MCF 10A (cell line): ENCODE measurements at regions not wholly inside any gene's neighbourhood (a gene's known extent, or its start where the extent isn't known, plus 50 kb on each side); places are given as distances from the start of the nearest gene placed in this dataset.

Experiments
- BruUV-seq: library from RNA; stranded (reverse); fragments of 400-500 nt; replicated peaks from 2 replicates; lab custom pipeline; 2021; lab: Mats Ljungman, UMichigan
- CTCF ChIA-PET: fragments of 300-600 bp; sonication (Branson Sonifier 250); formaldehyde crosslinking; extraction: SDS; loops from one replicate; lab custom pipeline; 2021; ENCODE audit warnings: antibody characterized with exemption, inconsistent platforms; lab: Yijun Ruan, JAX
- POLR2A ChIA-PET: fragments of 300-600, 350-650 bp; sonication (Branson Sonifier 250); formaldehyde crosslinking; extraction: SDS; loops from one replicate; lab custom pipeline; 2020; ENCODE audit warnings: antibody characterized with exemption, inconsistent platforms; lab: Yijun Ruan, JAX
- DNase-seq: peaks from one replicate; pipeline ENCODE4 v3.0.0-alpha.2; 2018; ENCODE audit not compliant: unreplicated experiment
- H3K27ac Mint-ChIP-seq: one replicate; pipeline ENCODE4 v1.8.0; 2022; ENCODE audit warnings: mild to moderate bottlenecking, low read depth, mixed read lengths; ENCODE audit not compliant: unreplicated experiment
- H3K27me3 Mint-ChIP-seq: one replicate; pipeline ENCODE4 v1.8.0; 2022; ENCODE audit warnings: mixed read lengths; ENCODE audit not compliant: insufficient read depth, unreplicated experiment
- H3K36me3 Mint-ChIP-seq: one replicate; pipeline ENCODE4 v1.8.0; 2022; ENCODE audit warnings: mild to moderate bottlenecking, moderate library complexity, mixed read lengths; ENCODE audit not compliant: insufficient read depth, unreplicated experiment
- H3K4me1 Mint-ChIP-seq: one replicate; pipeline ENCODE4 v1.8.0; 2022; ENCODE audit warnings: mixed read lengths; ENCODE audit not compliant: insufficient read depth, unreplicated experiment
- H3K4me3 Mint-ChIP-seq: one replicate; pipeline ENCODE4 v1.8.0; 2022; ENCODE audit warnings: mild to moderate bottlenecking, moderate library complexity, mixed read lengths; ENCODE audit not compliant: unreplicated experiment
- H3K9me3 Mint-ChIP-seq: one replicate; pipeline ENCODE4 v1.8.0; 2022; ENCODE audit warnings: mixed read lengths; ENCODE audit not compliant: unreplicated experiment
- CTCF ChIP-seq: fragments of 200-600 bp; IDR thresholded peaks from one replicate; pipeline ENCODE4 v1.8.0; 2022; ENCODE audit warnings: antibody characterized with exemption, mild to moderate bottlenecking; ENCODE audit not compliant: unreplicated experiment
- intact Hi-C: fragments of 100-400 bp; cut with micrococcal nuclease; formaldehyde crosslinking; loops from 2 replicates; pipeline ENCODE4 v1.14.1; 2022

GRCh38 chr3:8205881-8206280, 295.7 kb upstream of the LMCD1 start:
- Mint-ChIP-seq H3K9me3 (no peaks in the 10 kb centered on the region), H3K27me3 (no peaks in the 10 kb centered on the region), H3K4me3 (no peak overlapping the region), H3K4me1 (peaks cover 25% of the 10 kb centered on the region), H3K27ac (no peak overlapping the region), H3K36me3 (no peaks in the 10 kb centered on the region)
- DNase-seq: no peak
- TF ChIP-seq CTCF: no peak
- CTCF ChIA-PET: interaction anchor here (0.6 to 1.2 kb wide), 2 partner anchors 32 to 34 kb away, joined by 4 to 5 read pairs; no protein-coding TSS in a partner anchor
- no TSS peak for BruUV-seq
- POLR2A ChIA-PET: no interaction called here
- intact Hi-C loops: no loop called here

DNA sequence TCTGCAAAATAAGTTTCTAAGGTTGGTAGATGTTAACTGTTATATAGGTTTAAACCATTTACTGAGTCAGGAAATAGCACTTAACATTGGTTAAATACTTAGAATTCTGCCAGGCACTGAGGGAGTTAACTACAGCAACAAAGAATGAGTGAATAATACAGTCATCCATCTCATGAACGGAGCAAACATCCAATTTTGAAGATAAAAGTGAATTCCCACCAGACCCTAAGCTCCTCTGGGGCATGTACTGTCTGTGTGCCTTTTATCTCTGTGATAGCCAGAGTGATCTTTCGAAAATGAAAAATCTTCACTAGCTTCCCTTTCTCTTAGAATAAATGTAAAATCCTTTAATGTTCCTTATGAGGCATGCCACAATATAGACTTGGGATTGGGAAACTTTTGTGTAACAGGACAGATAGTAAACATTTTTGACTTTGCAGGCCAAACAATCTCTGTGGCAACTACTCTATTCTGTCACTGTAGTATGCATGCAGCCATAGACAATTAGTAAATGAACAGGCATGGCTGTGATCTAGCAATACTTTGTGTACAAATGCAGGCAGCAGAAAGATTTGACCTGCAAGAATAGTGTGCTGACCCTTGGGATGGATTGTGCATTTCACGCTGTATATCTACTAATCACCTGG, 294.5 kb upstream of the LMCD1 start:
- H3K4me1 Mint-ChIP-seq: peaks cover 29% of the 10 kb centered on the region
- intact Hi-C loops: no loop called here
- ChIA-PET CTCF (interaction anchor here (1.2 kb wide), 1 partner anchor 33 kb away, joined by 5 read pairs; no protein-coding TSS in a partner anchor), POLR2A (no interaction called here)
- no peaks in the 10 kb centered on the region for H3K36me3 Mint-ChIP-seq
- no peak for DNase-seq
- BruUV-seq: no TSS peak
- H3K4me3 Mint-ChIP-seq: no peak overlapping the region
- no peaks in the 10 kb centered on the region for H3K27me3 Mint-ChIP-seq
- no peak for TF ChIP-seq CTCF
- no peaks in the 10 kb centered on the region for H3K9me3 Mint-ChIP-seq
- no peak overlapping the region for H3K27ac Mint-ChIP-seq

GRCh38 chr3:8210882-8211341, 290.7 kb upstream of the LMCD1 start:
- DNase-seq: no peak
- no TSS peak for BruUV-seq
- intact Hi-C loops: no loop called here
- Mint-ChIP-seq H3K36me3 (no peaks in the 10 kb centered on the region), H3K9me3 (peaks cover 7% of the 10 kb centered on the region), H3K27me3 (no peaks in the 10 kb centered on the region), H3K4me1 (peaks cover 14% of the 10 kb centered on the region), H3K4me3 (no peak overlapping the region), H3K27ac (peak overlapping the region; percentile 58)
- TF ChIP-seq CTCF: no peak
- POLR2A ChIA-PET: no interaction called here
- CTCF ChIA-PET: no interaction called here

DNA sequence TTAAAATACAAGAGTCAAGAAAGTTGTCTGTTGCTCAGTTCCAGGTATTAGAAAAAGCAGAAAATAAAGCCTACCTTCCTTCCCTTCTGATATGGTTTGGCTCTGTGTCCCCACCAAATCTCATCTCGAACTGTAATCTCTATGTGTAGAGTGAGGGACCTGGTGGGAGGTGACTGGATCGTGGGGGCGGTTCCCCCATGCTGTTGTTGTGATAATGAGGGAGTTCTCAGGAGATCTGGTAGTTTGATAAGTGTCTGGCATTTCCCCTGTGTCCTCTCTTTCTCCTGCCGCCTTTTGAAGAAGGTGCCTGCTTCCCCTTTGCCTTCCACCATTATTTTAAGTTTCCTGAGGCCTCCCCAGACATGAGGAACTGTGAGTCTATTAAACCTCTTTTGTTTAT, 288.8 kb upstream of the LMCD1 start:
- no peak overlapping the region for H3K27ac Mint-ChIP-seq

More for the DNA sequence above, 288.8 kb upstream of the LMCD1 start:
- TF ChIP-seq CTCF: no peak
- CTCF ChIA-PET: interaction anchor here (1.1 kb wide), 1 partner anchor 91 kb away, joined by 3 read pairs; no protein-coding TSS in a partner anchor
- Mint-ChIP-seq H3K27me3 (no peaks in the 10 kb centered on the region), H3K36me3 (peaks cover 7% of the 10 kb centered on the region), H3K4me1 (peaks cover 10% of the 10 kb centered on the region), H3K9me3 (peaks cover 7% of the 10 kb centered on the region), H3K4me3 (no peak overlapping the region)
- DNase-seq: no peak
- BruUV-seq: no TSS peak
- intact Hi-C loops: no loop called here
- POLR2A ChIA-PET: no interaction called here
